PC-3 (cell line): ENCODE measurements at regions not wholly inside any gene's neighbourhood (a gene's known extent, or its start where the extent isn't known, plus 50 kb on each side); places are given as distances from the start of the nearest gene placed in this dataset.

ENCODE experiments used
- EZH2 ChIP-seq: fragments of 300-600 bp; sonication (generic); IDR thresholded peaks from one replicate; pipeline ENCODE4 v1.6.1; 2017; ENCODE audit warnings: antibody characterized with exemption, mild to moderate bottlenecking, low read length; ENCODE audit not compliant: unreplicated experiment
- EZH2phosphoT487 ChIP-seq: fragments of 300-600 bp; sonication (generic); IDR thresholded peaks from 2 replicates; pipeline ENCODE4 v1.6.1; 2018; ENCODE audit warnings: mild to moderate bottlenecking, antibody characterized with exemption, low read length, borderline replicate concordance
- TF ChIP-seq, protein P1 (sequence below): fragments of 300-600 bp; sonication (generic); conservative IDR thresholded peaks from 2 replicates; pipeline ENCODE4 v1.5.1; 2017; ENCODE audit warnings: antibody characterized with exemption, low read depth, mild to moderate bottlenecking, low read length

DNA sequence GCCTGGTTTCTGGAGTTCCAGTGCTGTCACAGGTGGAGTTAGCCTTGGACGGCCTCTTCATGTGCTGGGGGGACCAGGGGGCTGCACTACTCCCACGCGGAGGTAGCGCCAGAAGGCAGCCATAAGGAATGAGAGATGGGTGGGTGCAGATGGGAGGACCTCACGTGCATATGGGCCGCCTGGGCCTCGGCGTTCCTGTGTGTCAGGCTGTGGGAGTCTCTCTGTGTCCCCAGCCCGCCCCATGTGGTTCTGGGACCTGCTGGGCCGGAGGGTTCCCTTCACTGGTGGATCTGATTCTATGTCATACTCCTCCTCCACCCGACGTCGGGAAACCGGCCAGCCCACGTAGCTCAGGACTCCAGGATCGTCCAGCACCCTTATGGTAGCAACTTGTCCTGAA is 149.0 kb upstream of the SOX1 start:
- TF ChIP-seq, protein P1, sequence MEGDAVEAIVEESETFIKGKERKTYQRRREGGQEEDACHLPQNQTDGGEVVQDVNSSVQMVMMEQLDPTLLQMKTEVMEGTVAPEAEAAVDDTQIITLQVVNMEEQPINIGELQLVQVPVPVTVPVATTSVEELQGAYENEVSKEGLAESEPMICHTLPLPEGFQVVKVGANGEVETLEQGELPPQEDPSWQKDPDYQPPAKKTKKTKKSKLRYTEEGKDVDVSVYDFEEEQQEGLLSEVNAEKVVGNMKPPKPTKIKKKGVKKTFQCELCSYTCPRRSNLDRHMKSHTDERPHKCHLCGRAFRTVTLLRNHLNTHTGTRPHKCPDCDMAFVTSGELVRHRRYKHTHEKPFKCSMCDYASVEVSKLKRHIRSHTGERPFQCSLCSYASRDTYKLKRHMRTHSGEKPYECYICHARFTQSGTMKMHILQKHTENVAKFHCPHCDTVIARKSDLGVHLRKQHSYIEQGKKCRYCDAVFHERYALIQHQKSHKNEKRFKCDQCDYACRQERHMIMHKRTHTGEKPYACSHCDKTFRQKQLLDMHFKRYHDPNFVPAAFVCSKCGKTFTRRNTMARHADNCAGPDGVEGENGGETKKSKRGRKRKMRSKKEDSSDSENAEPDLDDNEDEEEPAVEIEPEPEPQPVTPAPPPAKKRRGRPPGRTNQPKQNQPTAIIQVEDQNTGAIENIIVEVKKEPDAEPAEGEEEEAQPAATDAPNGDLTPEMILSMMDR: no peak
- no peak for TF ChIP-seq EZH2
- TF ChIP-seq EZH2phosphoT487: no peak
